ENCODE measurements at regions not wholly inside any gene's neighbourhood (a gene's known extent, or its start where the extent isn't known, plus 50 kb on each side); places are given as distances from the start of the nearest gene placed in this dataset.
"Not testable (repeated sequence)": the region's sequence is repeated elsewhere in the genome, so short reads cannot be mapped to it uniquely, and the experiment has no call there.

GRCh38 chr15:87698467-87698866, 558.1 kb downstream of the NTRK3 start:
- TF ChIP-seq POLR2A (IDR thresholded peaks at IDR 0.05; ENCODE audit: low read length); MAFK (IDR thresholded peaks at IDR 0.05; ENCODE audit: partially characterized antibody); FOSL2 (IDR thresholded peaks at IDR 0.05); FOSL2 (CRISPR knock-in tag; IDR thresholded peaks at IDR 0.05); JUN (IDR thresholded peaks at IDR 0.05); MYC (IDR thresholded peaks at IDR 0.05; ENCODE audit: borderline replicate concordance, low read length): not testable (repeated sequence)
- TF ChIP-seq, protein P1, sequence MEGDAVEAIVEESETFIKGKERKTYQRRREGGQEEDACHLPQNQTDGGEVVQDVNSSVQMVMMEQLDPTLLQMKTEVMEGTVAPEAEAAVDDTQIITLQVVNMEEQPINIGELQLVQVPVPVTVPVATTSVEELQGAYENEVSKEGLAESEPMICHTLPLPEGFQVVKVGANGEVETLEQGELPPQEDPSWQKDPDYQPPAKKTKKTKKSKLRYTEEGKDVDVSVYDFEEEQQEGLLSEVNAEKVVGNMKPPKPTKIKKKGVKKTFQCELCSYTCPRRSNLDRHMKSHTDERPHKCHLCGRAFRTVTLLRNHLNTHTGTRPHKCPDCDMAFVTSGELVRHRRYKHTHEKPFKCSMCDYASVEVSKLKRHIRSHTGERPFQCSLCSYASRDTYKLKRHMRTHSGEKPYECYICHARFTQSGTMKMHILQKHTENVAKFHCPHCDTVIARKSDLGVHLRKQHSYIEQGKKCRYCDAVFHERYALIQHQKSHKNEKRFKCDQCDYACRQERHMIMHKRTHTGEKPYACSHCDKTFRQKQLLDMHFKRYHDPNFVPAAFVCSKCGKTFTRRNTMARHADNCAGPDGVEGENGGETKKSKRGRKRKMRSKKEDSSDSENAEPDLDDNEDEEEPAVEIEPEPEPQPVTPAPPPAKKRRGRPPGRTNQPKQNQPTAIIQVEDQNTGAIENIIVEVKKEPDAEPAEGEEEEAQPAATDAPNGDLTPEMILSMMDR (IDR thresholded peaks at IDR 0.05) = not testable (repeated sequence)
- TF ChIP-seq, protein P2, sequence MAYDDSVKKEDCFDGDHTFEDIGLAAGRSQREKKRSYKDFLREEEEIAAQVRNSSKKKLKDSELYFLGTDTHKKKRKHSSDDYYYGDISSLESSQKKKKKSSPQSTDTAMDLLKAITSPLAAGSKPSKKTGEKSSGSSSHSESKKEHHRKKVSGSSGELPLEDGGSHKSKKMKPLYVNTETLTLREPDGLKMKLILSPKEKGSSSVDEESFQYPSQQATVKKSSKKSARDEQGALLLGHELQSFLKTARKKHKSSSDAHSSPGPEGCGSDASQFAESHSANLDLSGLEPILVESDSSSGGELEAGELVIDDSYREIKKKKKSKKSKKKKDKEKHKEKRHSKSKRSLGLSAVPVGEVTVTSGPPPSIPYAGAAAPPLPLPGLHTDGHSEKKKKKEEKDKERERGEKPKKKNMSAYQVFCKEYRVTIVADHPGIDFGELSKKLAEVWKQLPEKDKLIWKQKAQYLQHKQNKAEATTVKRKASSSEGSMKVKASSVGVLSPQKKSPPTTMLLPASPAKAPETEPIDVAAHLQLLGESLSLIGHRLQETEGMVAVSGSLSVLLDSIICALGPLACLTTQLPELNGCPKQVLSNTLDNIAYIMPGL (CRISPR knock-in tag; IDR thresholded peaks at IDR 0.05; ENCODE audit: borderline replicate concordance) = not testable (repeated sequence)
